ENCODE measurements at regions not wholly inside any gene's neighbourhood (a gene's known extent, or its start where the extent isn't known, plus 50 kb on each side); places are given as distances from the start of the nearest gene placed in this dataset.

GRCh38 chr9:85402551-85402950, 339.2 kb downstream of the AGTPBP1 start:
- no peak for TF ChIP-seq CTCF (conservative IDR thresholded peaks at IDR 0.05; ENCODE audit: control insufficient read depth, insufficient read depth, low read depth, low read length)
- no peak overlapping the region for H3K4me3 ChIP-seq (ENCODE audit: control insufficient read depth, low read depth, low read length)
- DNase-seq (ENCODE audit: low read depth): no peak

- DNase-seq (ENCODE audit: low read depth): no peak
- no peak overlapping the region for H3K4me3 ChIP-seq (ENCODE audit: control insufficient read depth, low read depth, low read length)
- TF ChIP-seq CTCF (conservative IDR thresholded peaks at IDR 0.05; ENCODE audit: control insufficient read depth, insufficient read depth, low read depth, low read length): no peak
Measured at GRCh38 chr9:85401998-85402397, 339.8 kb downstream of the AGTPBP1 start.

GRCh38 chr9:85397005-85397404, 344.7 kb downstream of the AGTPBP1 start:
- TF ChIP-seq CTCF (conservative IDR thresholded peaks at IDR 0.05; ENCODE audit: control insufficient read depth, insufficient read depth, low read depth, low read length): no peak
- no peak for DNase-seq (ENCODE audit: low read depth)
- no peak overlapping the region for H3K4me3 ChIP-seq (ENCODE audit: control insufficient read depth, low read depth, low read length)

- H3K4me3 ChIP-seq (ENCODE audit: control insufficient read depth, low read depth, low read length): no peak overlapping the region
- no peak for TF ChIP-seq CTCF (conservative IDR thresholded peaks at IDR 0.05; ENCODE audit: control insufficient read depth, insufficient read depth, low read depth, low read length)
- no peak for DNase-seq (ENCODE audit: low read depth)
Measured at GRCh38 chr9:85392260-85392659, 349.5 kb downstream of the AGTPBP1 start.

- no peak overlapping the region for H3K4me3 ChIP-seq (ENCODE audit: control insufficient read depth, low read depth, low read length)
- TF ChIP-seq CTCF (conservative IDR thresholded peaks at IDR 0.05; ENCODE audit: control insufficient read depth, insufficient read depth, low read depth, low read length): no peak
- no peak for DNase-seq (ENCODE audit: low read depth)
Measured at GRCh38 chr9:85377731-85378289, 363.9 kb downstream of the AGTPBP1 start.

GRCh38 chr9:85368781-85369180, 373.0 kb downstream of the AGTPBP1 start:
- DNase-seq (ENCODE audit: low read depth): no peak
- no peak overlapping the region for H3K4me3 ChIP-seq (ENCODE audit: control insufficient read depth, low read depth, low read length)
- TF ChIP-seq CTCF (conservative IDR thresholded peaks at IDR 0.05; ENCODE audit: control insufficient read depth, insufficient read depth, low read depth, low read length): no peak

- H3K4me3 ChIP-seq (ENCODE audit: control insufficient read depth, low read depth, low read length): no peak overlapping the region
- DNase-seq (ENCODE audit: low read depth): no peak
Measured at GRCh38 chr9:85359161-85359560, 382.6 kb downstream of the AGTPBP1 start.

More at GRCh38 chr9:85359161-85359560, 382.6 kb downstream of the AGTPBP1 start:
- TF ChIP-seq CTCF (conservative IDR thresholded peaks at IDR 0.05; ENCODE audit: control insufficient read depth, insufficient read depth, low read depth, low read length): no peak

Data from fibroblast of mammary gland (primary cell).